Daoy (cell line): ENCODE measurements at regions not wholly inside any gene's neighbourhood (a gene's known extent, or its start where the extent isn't known, plus 50 kb on each side); places are given as distances from the start of the nearest gene placed in this dataset.

ENCODE experiments used
- DNase-seq: peaks from one replicate; pipeline ENCODE4 v3.0.0-alpha.2; 2015; ENCODE audit warnings: low read depth

- no peak for DNase-seq
Observed at GRCh38 chr4:85398276-85398675, 76.7 kb upstream of the ARHGAP24 start.

GRCh38 chr4:85399270-85399669, 75.7 kb upstream of the ARHGAP24 start:
- no peak for DNase-seq

- DNase-seq, result no peak
Observed at GRCh38 chr4:85402371-85402770, 72.6 kb upstream of the ARHGAP24 start.

- DNase-seq, result no peak
Observed at GRCh38 chr4:85406185-85406584, 68.8 kb upstream of the ARHGAP24 start.

- no peak for DNase-seq
Observed at GRCh38 chr4:85407546-85407945, 67.4 kb upstream of the ARHGAP24 start.

- no peak for DNase-seq
Observed at GRCh38 chr4:85408301-85408700, 66.6 kb upstream of the ARHGAP24 start.

GRCh38 chr4:85409251-85409650, 65.7 kb upstream of the ARHGAP24 start:
- DNase-seq, result no peak

GRCh38 chr4:85411386-85411785, 63.6 kb upstream of the ARHGAP24 start:
- no peak for DNase-seq

GRCh38 chr4:85414972-85415371, 60.0 kb upstream of the ARHGAP24 start:
- DNase-seq, result no peak

- DNase-seq, result no peak
Observed at GRCh38 chr4:85416094-85416493, 58.9 kb upstream of the ARHGAP24 start.

- DNase-seq, result no peak
Observed at GRCh38 chr4:85419103-85419502, 55.8 kb upstream of the ARHGAP24 start.

- no peak for DNase-seq
Observed at GRCh38 chr4:85420831-85421230, 54.1 kb upstream of the ARHGAP24 start.

- DNase-seq, result no peak
Observed at GRCh38 chr4:85423431-85423830, 51.5 kb upstream of the ARHGAP24 start.
